ENCODE measurements at regions not wholly inside any gene's neighbourhood (a gene's known extent, or its start where the extent isn't known, plus 50 kb on each side); places are given as distances from the start of the nearest gene placed in this dataset.

- no peak for TF ChIP-seq POLR2A (conservative IDR thresholded peaks at IDR 0.05)
- no peak for TF ChIP-seq DNMT1 (IDR thresholded peaks at IDR 0.05)
- TF ChIP-seq TAF7 (tag; IDR thresholded peaks at IDR 0.05) = no peak
- TF ChIP-seq POLR2AphosphoS2 (IDR thresholded peaks at IDR 0.05; ENCODE audit: low read length) = no peak
- TF ChIP-seq USF2 (CRISPR knock-in tag; IDR thresholded peaks at IDR 0.05) = no peak
- no peak for TF ChIP-seq GMEB1 (CRISPR knock-in tag; IDR thresholded peaks at IDR 0.05)
- TF ChIP-seq CHD4 (IDR thresholded peaks at IDR 0.05; ENCODE audit: insufficient read depth, insufficient replicate concordance, low read depth, low read length, poor library complexity, severe bottlenecking) = no peak
- no peak for TF ChIP-seq CTCF (IDR thresholded peaks at IDR 0.05 in 2 of 3, conservative IDR thresholded peaks at IDR 0.05 in 1 of 3; ENCODE audit: insufficient read depth in 2 of 3, low read depth in 1 of 3, low read length in 3 of 3)
- TF ChIP-seq BHLHE40 (IDR thresholded peaks at IDR 0.05; ENCODE audit: low read length) = no peak
- TF ChIP-seq FOS (IDR thresholded peaks at IDR 0.05; ENCODE audit: extremely low read depth, insufficient read length) = no peak
- TF ChIP-seq CREB1 (IDR thresholded peaks at IDR 0.05) = no peak
- no peak for TF ChIP-seq CREB1 (CRISPR knock-in tag; IDR thresholded peaks at IDR 0.05)
- no peak for TF ChIP-seq TFE3 (CRISPR knock-in tag; IDR thresholded peaks at IDR 0.05)
- TF ChIP-seq NFRKB (IDR thresholded peaks at IDR 0.05; ENCODE audit: low read depth) = no peak
- TF ChIP-seq FOSL1 (tag; conservative IDR thresholded peaks at IDR 0.05) = no peak
Observed at GRCh38 chr16:47852991-47853390, 302.8 kb downstream of the ABCC12 start.
